Mucosa of gallbladder (tissue), 1 donor: ENCODE measurements at regions not wholly inside any gene's neighbourhood (a gene's known extent, or its start where the extent isn't known, plus 50 kb on each side); places are given as distances from the start of the nearest gene placed in this dataset.
"Not testable (repeated sequence)": the region's sequence is repeated elsewhere in the genome, so short reads cannot be mapped to it uniquely, and the experiment has no call there.

Source experiments
- DNase-seq: peaks from one replicate; pipeline ENCODE4 v3.0.0-alpha.2; 2020; ENCODE audit warnings: low spot score
- donor health status: DM: no; HTN: no; CAD: no.

GRCh38 chr6:147972448-147972847 lies 370.2 kb upstream of the SASH1 start:
- DNase-seq: no peak

DNA sequence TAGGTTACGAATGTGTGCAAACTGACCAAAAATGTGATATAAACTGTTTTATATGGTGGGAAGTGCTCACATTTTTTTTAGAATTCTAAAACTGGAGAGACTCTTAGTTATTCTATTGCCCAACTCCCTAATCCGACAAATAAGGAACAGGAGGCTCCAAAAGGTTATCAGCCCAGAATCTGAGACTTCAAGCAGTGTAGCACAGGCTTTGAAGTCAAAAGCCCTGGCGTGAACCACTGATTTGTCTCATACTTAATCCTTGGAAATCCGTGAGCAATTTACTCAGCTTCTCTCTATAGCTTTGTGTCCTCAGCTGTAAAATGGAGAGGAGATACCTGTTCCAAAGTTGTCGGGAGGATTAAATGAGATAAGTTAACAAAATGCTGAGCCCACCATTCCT lies 368.8 kb upstream of the SASH1 start:
- DNase-seq: no peak

DNA sequence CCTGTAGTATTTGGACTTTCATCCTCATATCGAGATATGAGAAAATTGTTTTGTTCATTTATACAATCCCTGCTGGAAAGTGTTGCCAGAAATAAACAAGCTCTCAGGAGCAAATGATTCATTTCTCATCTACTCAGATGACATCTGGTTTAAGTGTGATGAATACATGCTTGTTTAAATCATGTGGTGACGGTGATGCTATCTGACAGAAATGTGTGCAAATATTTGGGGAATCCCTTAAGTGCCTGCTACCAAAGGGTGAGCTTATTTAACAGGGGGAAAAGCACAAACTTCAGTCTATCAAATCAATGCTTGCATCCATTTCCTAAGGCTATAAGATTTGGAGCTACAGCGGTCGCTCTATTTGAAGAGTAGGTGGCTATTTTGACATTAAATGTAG lies 368.3 kb upstream of the SASH1 start:
- DNase-seq: no peak

DNA sequence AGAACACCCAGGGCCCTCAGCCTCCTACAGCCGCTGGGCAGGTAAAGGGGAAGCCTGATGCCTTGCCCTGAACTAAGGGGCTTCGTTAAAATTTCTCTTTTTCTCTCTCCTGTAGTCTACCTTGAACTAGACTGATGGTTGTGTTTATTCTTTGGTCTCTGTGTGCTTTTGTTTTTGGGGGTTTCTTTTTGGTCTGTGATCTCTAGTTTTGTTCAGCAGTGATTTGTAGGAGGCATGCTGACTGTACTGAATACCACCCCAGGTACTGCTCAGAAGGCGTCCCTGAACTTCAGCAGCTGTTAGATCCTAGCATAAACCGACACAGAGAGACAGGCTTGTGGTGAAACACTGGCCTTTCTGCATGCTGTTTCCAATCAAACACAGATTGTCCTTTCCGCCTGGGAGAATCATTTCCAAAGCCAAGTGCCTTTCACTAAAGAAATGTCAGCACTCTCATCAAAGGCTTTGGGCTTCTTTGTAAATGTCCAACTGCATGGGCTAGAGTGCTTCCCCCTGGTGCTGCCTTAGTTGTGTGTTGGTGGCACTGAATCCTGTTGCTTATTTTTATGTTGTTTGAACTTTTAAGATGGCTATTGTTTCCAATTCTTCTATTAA lies 364.7 kb upstream of the SASH1 start:
- no peak for DNase-seq

GRCh38 chr6:147979966-147980365 lies 362.7 kb upstream of the SASH1 start:
- DNase-seq: no peak

DNA sequence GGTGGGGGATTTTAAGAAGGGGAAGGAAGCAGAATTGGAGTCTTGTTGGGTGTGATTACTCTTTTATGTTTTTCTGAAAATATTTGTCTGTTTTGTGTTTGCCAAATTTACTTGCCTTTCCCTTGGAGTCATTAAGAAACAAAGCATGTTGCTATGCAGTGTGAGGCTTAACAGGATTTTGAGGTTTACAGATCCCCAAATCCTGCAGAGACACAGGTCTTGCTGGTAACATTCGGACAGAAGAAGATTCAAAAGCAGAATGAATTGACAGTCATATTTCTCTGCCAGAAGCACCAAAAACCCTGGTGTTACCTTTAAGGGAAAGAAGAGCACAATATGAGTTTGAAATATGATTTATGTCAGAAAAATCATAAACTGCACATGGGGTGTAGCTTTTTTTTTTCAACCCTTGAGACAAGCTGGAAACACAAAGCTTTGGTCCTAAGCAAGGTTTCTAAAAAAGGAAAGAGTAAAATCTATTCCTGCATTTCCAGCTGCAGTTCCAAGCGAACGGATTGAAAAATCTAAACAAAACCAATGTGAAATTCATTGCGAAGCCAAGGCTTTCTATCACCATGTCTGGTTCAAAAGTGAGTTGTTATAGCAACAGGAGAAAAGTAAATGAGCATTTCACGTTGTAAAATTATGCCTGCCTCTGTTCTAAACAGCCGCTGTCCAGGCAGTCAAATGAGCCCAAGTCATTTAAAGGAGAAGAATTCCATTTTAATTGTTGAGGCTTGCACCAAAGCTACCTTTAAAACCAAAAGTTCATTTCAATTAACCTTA lies 358.9 kb upstream of the SASH1 start:
- no peak for DNase-seq

DNA sequence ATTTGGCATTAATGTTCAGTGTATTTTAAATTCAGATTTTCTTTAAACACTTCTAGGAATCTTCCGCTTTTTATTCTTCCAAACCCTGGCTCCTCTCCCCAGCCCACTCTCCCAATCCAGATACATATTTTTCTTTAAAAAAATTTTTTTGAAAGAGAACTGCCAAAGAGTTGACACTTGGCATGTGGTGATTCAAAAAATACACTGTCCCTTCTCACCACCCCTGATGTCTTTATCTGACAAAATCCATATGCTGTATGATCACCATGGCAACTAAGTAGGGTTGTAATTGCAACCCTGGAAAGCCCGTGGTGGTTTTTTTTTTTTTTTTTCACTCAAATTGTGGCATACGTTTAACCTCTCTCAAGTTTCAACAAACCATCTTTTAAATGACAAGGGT lies 355.8 kb upstream of the SASH1 start:
- DNase-seq: no peak

GRCh38 chr6:147990159-147990558 lies 352.5 kb upstream of the SASH1 start:
- DNase-seq: no peak

- no peak for DNase-seq
Measured at GRCh38 chr6:147991961-147992360, 350.7 kb upstream of the SASH1 start.

GRCh38 chr6:147999001-147999540 lies 343.6 kb upstream of the SASH1 start:
- no peak for DNase-seq

GRCh38 chr6:148001844-148002642 lies 340.6 kb upstream of the SASH1 start:
- no peak for DNase-seq

DNA sequence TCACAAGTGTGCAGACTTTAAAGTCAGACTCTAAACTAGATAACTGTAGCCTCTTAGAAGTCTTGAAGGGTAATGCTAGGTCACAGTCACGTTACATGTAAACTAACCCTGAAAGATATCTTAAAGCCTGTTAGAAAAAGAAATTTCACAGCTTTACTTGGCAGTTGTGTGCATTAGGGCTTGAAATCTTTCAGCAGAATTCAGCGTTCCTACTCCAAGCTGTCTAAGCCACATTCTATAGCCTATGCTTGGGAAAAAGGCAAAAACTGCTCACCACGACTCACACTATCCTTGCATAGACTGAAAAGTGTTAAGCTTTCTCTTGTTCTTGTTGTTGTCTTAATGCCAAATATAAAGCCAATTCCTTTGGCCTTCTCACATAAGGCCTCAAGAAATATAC lies 338.0 kb upstream of the SASH1 start:
- no peak for DNase-seq

DNA sequence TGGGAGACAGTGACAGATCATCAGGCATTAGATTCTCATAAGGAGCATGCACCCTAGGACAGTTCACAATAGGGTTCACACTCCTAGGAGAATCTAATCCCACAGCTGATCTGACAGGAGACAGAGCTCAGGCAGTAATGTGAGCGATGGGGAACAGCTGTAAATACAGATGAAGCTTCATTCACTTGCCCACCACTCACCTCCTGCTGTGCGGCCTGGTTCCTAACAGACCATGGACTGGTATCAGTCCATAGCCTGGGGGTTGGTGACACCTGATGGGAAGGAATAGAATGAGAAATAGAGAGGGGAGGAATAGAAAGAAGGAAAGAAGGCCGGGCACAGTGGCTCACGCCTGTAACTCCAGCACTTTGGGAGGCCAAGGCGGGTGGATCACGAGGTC lies 336.8 kb upstream of the SASH1 start:
- DNase-seq: no peak

- not testable (repeated sequence) for DNase-seq
Measured at GRCh38 chr6:148010516-148010915, 332.1 kb upstream of the SASH1 start.

DNA sequence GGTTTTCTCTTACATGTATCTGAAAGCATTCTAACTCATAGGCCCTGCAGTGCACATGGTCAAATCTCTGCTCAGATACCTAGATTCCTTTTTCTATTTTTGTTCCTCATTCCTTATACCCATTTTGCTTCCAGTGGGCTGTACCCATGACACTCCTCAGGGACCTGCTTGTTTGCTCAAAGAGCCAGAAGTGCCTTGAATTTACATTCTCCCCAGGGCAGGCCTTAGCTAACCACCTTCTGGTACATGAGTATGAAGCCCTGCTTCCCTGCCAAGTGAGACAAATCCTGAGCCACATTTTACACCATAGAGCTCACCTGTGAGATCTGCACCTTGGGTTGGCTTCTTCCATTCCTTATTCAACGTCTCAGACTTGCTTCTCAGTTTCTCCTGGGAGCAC lies 326.6 kb upstream of the SASH1 start:
- DNase-seq: no peak

- no peak for DNase-seq
Measured at GRCh38 chr6:148021165-148021564, 321.5 kb upstream of the SASH1 start.

DNA sequence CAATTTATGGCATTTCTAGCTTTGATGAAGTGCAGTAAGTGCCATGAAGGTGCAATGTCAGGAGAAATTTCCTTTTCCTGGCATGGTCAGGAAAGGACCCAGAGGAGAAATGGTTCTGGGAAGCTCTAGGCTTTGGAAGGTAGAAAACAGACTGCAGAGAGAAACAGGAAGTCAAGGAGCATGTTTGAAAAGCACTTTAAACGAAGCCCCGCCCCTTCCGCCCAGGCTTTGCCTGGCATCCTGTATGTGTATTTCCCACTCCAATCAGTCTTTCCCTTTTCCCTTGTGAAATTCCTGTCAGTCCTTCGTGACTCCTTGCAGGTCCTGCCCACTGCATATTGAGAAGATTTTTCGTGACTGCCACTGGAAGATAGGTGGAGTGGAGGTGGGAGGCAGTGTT lies 320.9 kb upstream of the SASH1 start:
- no peak for DNase-seq

GRCh38 chr6:148022279-148022678 lies 320.4 kb upstream of the SASH1 start:
- not testable (repeated sequence) for DNase-seq

- DNase-seq: no peak
Measured at GRCh38 chr6:148027201-148027600, 315.4 kb upstream of the SASH1 start.

GRCh38 chr6:148035806-148036390 lies 306.7 kb upstream of the SASH1 start:
- DNase-seq: no peak

DNA sequence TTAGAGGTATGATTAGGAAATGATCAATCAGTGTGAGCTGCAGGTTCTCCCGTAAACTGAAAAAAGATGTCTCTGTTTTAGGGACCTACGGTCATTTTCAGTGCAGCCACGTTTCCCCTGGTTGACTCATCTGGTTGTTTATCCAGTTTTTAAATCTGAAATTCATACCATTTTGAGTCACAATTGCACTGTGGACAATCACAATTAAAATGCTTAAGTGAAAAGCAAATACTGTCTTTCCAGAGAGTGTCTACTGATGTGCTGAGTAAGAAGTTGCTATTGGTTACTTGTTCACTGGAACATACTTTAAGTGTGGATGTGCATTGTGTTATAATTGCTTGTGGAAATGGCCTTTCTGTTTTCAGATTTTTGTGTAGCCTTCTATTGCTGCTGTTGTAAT lies 305.1 kb upstream of the SASH1 start:
- DNase-seq: no peak

DNA sequence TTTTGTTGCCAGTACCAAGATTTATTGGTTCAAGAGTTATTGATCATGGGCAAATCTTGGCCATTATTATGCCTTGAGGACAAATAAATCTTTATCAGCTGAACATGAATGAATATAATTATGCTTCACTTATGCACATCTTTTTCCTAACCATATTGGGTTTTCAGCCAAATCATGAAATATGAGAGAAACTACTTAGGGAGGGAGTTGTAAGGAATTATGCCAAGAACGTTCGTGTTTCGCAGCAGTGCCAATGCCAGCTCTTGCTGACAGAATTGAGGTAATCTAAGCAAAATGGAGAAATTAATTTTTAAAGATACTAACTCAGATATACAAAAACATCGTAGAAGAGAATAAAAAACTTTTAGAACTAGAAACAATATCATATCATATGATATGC lies 301.1 kb upstream of the SASH1 start:
- no peak for DNase-seq
